GM23338 (cell line): ENCODE measurements at regions not wholly inside any gene's neighbourhood (a gene's known extent, or its start where the extent isn't known, plus 50 kb on each side); places are given as distances from the start of the nearest gene placed in this dataset.

ENCODE experiments used
- ATAC-seq: fragments of 200-7000 bp; cut with Tn5 transposase; 3 replicates; pipeline ENCODE4 v1.9.1; 2020
- DNase-seq: peaks from one replicate; pipeline ENCODE4 v3.0.0-alpha.2; 2015; ENCODE audit warnings: low spot score
- H2AFZ ChIP-seq: fragments of 200-600 bp; sonication (generic); 2 replicates; pipeline ENCODE4 v1.8.0; 2016; ENCODE audit warnings: antibody characterized with exemption, mild to moderate bottlenecking, moderate library complexity
- H3F3A ChIP-seq: fragments of 200-600 bp; sonication (generic); replicated peaks from 2 replicates; pipeline ENCODE4 v1.8.0; 2017; ENCODE audit warnings: antibody characterized with exemption, mixed run types, low read depth
- H3K27ac ChIP-seq: fragments of 200-600 bp; sonication (generic); 2 replicates; pipeline ENCODE4 v1.6.1; 2016; ENCODE audit warnings: low read depth
- H3K27me3 ChIP-seq: fragments of 200-600 bp; sonication (generic); 2 replicates; pipeline ENCODE4 v1.8.0; 2016; ENCODE audit warnings: mild to moderate bottlenecking, mixed run types, moderate library complexity; ENCODE audit not compliant: insufficient read depth
- H3K36me3 ChIP-seq: fragments of 200-600 bp; sonication (generic); 2 replicates; pipeline ENCODE4 v1.8.0; 2016; ENCODE audit warnings: mild to moderate bottlenecking; ENCODE audit not compliant: insufficient read depth
- H3K4me1 ChIP-seq: fragments of 200-600 bp; sonication (generic); 2 replicates; pipeline ENCODE4 v1.8.0; 2016; ENCODE audit warnings: mild to moderate bottlenecking, moderate library complexity; ENCODE audit not compliant: insufficient read depth
- H3K4me2 ChIP-seq: fragments of 200-600 bp; sonication (generic); 2 replicates; pipeline ENCODE4 v1.7.1; 2017; ENCODE audit warnings: mixed run types
- H3K4me3 ChIP-seq: fragments of 200-600 bp; sonication (generic); 2 replicates; pipeline ENCODE4 v1.6.1; 2016; ENCODE audit warnings: mixed run types
- H3K79me2 ChIP-seq: fragments of 200-600 bp; sonication (generic); replicated peaks from 2 replicates; pipeline ENCODE4 v1.8.0; 2017; ENCODE audit warnings: mild to moderate bottlenecking; ENCODE audit not compliant: insufficient read depth
- H3K9me2 ChIP-seq: fragments of 200-600 bp; sonication (generic); 2 replicates; pipeline ENCODE4 v1.8.0; 2017; ENCODE audit not compliant: insufficient read depth
- H4K20me1 ChIP-seq: fragments of 200-600 bp; sonication (generic); replicated peaks from 2 replicates; pipeline ENCODE4 v1.8.0; 2017; ENCODE audit warnings: mild to moderate bottlenecking; ENCODE audit not compliant: insufficient read depth
- H3K27ac Mint-ChIP-seq: 2 replicates; pipeline ENCODE4 v1.8.0; 2020; ENCODE audit warnings: inconsistent platforms, mild to moderate bottlenecking, moderate library complexity, mixed read lengths
- H3K27me3 Mint-ChIP-seq: 3 replicates; pipeline ENCODE4 v1.8.0; 2022; ENCODE audit warnings: low read depth, mild to moderate bottlenecking, moderate library complexity, mixed read lengths, inconsistent platforms; ENCODE audit not compliant: insufficient read depth, poor library complexity
- H3K36me3 Mint-ChIP-seq: 3 replicates; pipeline ENCODE4 v1.8.0; 2021; ENCODE audit warnings: low read depth, mild to moderate bottlenecking, inconsistent platforms, moderate library complexity, mixed read lengths
- H3K4me1 Mint-ChIP-seq: 3 replicates; pipeline ENCODE4 v1.8.0; 2020; ENCODE audit warnings: mild to moderate bottlenecking, inconsistent platforms, mixed read lengths
- H3K4me3 Mint-ChIP-seq: 3 replicates; pipeline ENCODE4 v1.8.0; 2021; ENCODE audit warnings: moderate library complexity, mild to moderate bottlenecking, inconsistent platforms, mixed read lengths
- H3K9me3 Mint-ChIP-seq: 3 replicates; pipeline ENCODE4 v1.8.0; 2020; ENCODE audit warnings: moderate library complexity, mild to moderate bottlenecking, inconsistent platforms, mixed read lengths
- CREB1 ChIP-seq: fragments of 250-450 bp; sonication (Bioruptor Pico); IDR thresholded peaks from 2 replicates; pipeline ENCODE4 v1.5.0; 2020; ENCODE audit warnings: low read depth, mild to moderate bottlenecking, moderate library complexity
- EZH2 ChIP-seq: fragments of 200-600 bp; sonication (generic); IDR thresholded peaks from one replicate; pipeline ENCODE4 v1.8.0; 2017; ENCODE audit warnings: antibody characterized with exemption, mild to moderate bottlenecking, low read depth; ENCODE audit not compliant: unreplicated experiment
- EZH2phosphoT487 ChIP-seq: fragments of 200-600 bp; sonication (generic); IDR thresholded peaks from one replicate; pipeline ENCODE4 v1.8.1; 2018; ENCODE audit warnings: antibody characterized with exemption; ENCODE audit not compliant: unreplicated experiment
- JUNB ChIP-seq: IDR thresholded peaks from one replicate; pipeline ENCODE4 v1.6.1; 2016; ENCODE audit warnings: antibody characterized with exemption; ENCODE audit not compliant: unreplicated experiment
- NANOG ChIP-seq: IDR thresholded peaks from 2 replicates; pipeline ENCODE4 v1.6.1; 2016; ENCODE audit warnings: antibody characterized with exemption, borderline replicate concordance
- POLR2AphosphoS5 ChIP-seq: IDR thresholded peaks from 2 replicates; pipeline ENCODE4 v1.6.1; 2016; ENCODE audit warnings: antibody characterized with exemption, low read depth
- REST ChIP-seq: IDR thresholded peaks from one replicate; pipeline ENCODE4 v1.6.1; 2018; ENCODE audit warnings: antibody characterized with exemption; ENCODE audit not compliant: unreplicated experiment
- STAT1 ChIP-seq: IDR thresholded peaks from one replicate; pipeline ENCODE4 v1.6.1; 2016; ENCODE audit warnings: antibody characterized with exemption; ENCODE audit not compliant: unreplicated experiment
- ZNF114 ChIP-seq: fragments of 250-450 bp; sonication (Bioruptor Pico); IDR thresholded peaks from 2 replicates; pipeline ENCODE4 v1.5.0; 2020; ENCODE audit warnings: mild to moderate bottlenecking, moderate library complexity
- ZNF331 ChIP-seq: fragments of 250-450 bp; sonication (Bioruptor Pico); IDR thresholded peaks from 2 replicates; pipeline ENCODE4 v1.5.0; 2020; ENCODE audit warnings: low read depth, mild to moderate bottlenecking, moderate library complexity
- TF ChIP-seq, protein P1 (sequence below): IDR thresholded peaks from 2 replicates; pipeline ENCODE4 v1.6.1; 2016; ENCODE audit warnings: antibody characterized with exemption
- TF ChIP-seq, protein P2 (sequence below), 2 experiments: fragments of 200-600 bp in 1 of 2; sonication (generic) in 1 of 2; conservative IDR thresholded peaks; 2 replicates each; pipeline versions ENCODE4 v1.5.1 to v1.6.1; 2016 to 2017; ENCODE audit warnings: antibody characterized with exemption in 2 of 2, low read depth in 2 of 2, mild to moderate bottlenecking in 2 of 2, moderate library complexity in 1 of 2

DNA sequence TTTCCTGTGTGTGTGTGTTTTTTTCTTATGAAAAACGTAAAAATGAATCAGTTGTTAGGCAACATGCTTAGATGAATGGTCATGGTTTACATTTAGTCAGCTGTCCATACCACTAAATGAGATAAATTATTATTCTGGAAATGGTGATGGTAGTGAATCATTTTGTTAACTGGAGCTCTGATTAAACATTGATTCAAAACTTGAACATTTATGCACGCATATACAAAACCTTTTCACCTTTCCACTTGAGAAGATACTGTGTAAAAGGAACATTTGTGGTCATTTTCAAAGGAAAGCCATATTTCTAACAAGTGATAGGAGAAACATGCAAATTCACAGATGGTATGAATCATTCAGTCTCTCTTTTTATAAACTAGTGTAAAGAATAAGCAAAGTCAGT lies 162.0 kb downstream of the SLC25A46 start:
- H3K4me1 Mint-ChIP-seq: peaks cover 20% of the 10 kb centered on the region
- no peaks in the 10 kb centered on the region for H3K36me3 Mint-ChIP-seq
- Histone ChIP-seq H3K4me1 (peaks cover 27% of the 10 kb centered on the region), H2AFZ (no peak overlapping the region), H3K27me3 (no peaks in the 10 kb centered on the region), H3K4me3 (no peak overlapping the region), H3K27ac (no peak overlapping the region), H3K9me2 (no peaks in the 10 kb centered on the region), H3K36me3 (no peaks in the 10 kb centered on the region), H3F3A (no peaks in the 10 kb centered on the region), H3K4me2 (peak overlapping the region; percentile 27; the same call in 1 of the 2 replicates), H4K20me1 (no peaks in the 10 kb centered on the region), H3K79me2 (no peaks in the 10 kb centered on the region)
- TF ChIP-seq ZNF331 (CRISPR knock-in tag) (no peak), NANOG (no peak), JUNB (no peak), CREB1 (no peak)
- TF ChIP-seq, protein P1, sequence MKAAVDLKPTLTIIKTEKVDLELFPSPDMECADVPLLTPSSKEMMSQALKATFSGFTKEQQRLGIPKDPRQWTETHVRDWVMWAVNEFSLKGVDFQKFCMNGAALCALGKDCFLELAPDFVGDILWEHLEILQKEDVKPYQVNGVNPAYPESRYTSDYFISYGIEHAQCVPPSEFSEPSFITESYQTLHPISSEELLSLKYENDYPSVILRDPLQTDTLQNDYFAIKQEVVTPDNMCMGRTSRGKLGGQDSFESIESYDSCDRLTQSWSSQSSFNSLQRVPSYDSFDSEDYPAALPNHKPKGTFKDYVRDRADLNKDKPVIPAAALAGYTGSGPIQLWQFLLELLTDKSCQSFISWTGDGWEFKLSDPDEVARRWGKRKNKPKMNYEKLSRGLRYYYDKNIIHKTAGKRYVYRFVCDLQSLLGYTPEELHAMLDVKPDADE: no peak
- H3K27me3 Mint-ChIP-seq: peaks cover 3% of the 10 kb centered on the region
- ATAC-seq (no peak), DNase-seq (no peak)
- H3K4me3 Mint-ChIP-seq: no peak overlapping the region
- H3K9me3 Mint-ChIP-seq: no peaks in the 10 kb centered on the region
- peak overlapping the region; percentile 54 for H3K27ac Mint-ChIP-seq

DNA sequence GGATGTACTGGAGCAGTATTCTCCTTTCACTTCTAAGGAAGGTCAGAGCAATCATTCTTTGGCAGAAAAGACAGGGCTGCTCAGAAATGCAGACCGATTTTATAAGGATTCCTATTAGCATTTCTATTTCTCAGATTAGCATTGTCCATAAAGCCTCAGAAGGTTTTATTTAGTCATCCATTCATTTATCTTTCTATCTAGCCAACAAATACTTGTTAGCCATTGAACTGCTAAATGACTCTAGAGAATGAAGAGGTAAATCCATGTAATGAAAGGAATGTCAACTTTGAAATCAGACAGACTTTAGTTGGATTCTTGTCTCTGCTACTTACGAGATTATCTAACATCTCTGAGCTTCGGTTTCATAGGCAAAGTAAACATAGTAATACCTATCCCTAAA lies 165.2 kb downstream of the SLC25A46 start:
- no peaks in the 10 kb centered on the region for H3K9me2 ChIP-seq
- Mint-ChIP-seq H3K9me3 (peaks cover 4% of the 10 kb centered on the region; the same call in 1 of the 3 replicates), H3K36me3 (no peaks in the 10 kb centered on the region), H3K27ac (0 out of 2 replicates have a peak overlapping the region, but pooled peaks have one; percentile 52), H3K27me3 (peaks cover 1% of the 10 kb centered on the region), H3K4me1 (peaks cover 20% of the 10 kb centered on the region), H3K4me3 (no peak overlapping the region)
- no peak overlapping the region for H3K4me3 ChIP-seq
- peaks cover 27% of the 10 kb centered on the region for H3K4me1 ChIP-seq
- H3K27me3 ChIP-seq: no peaks in the 10 kb centered on the region
- ATAC-seq (no peak), DNase-seq (no peak)
- no peaks in the 10 kb centered on the region for H4K20me1 ChIP-seq
- H3F3A ChIP-seq: no peaks in the 10 kb centered on the region
- H3K4me2 ChIP-seq: no peak overlapping the region
- no peak overlapping the region for H2AFZ ChIP-seq
- no peak overlapping the region for H3K27ac ChIP-seq
- H3K36me3 ChIP-seq: no peaks in the 10 kb centered on the region
- H3K79me2 ChIP-seq: no peaks in the 10 kb centered on the region
- TF ChIP-seq REST: no peak
- TF ChIP-seq ZNF331 (CRISPR knock-in tag): no peak
- no peak for TF ChIP-seq EZH2
- TF ChIP-seq STAT1: no peak
- TF ChIP-seq EZH2phosphoT487: no peak
- no peak for TF ChIP-seq ZNF114 (CRISPR knock-in tag)
- TF ChIP-seq JUNB: no peak
- TF ChIP-seq POLR2AphosphoS5: no peak
- no peak for TF ChIP-seq NANOG
- TF ChIP-seq, protein P1: no peak
- TF ChIP-seq, protein P2, sequence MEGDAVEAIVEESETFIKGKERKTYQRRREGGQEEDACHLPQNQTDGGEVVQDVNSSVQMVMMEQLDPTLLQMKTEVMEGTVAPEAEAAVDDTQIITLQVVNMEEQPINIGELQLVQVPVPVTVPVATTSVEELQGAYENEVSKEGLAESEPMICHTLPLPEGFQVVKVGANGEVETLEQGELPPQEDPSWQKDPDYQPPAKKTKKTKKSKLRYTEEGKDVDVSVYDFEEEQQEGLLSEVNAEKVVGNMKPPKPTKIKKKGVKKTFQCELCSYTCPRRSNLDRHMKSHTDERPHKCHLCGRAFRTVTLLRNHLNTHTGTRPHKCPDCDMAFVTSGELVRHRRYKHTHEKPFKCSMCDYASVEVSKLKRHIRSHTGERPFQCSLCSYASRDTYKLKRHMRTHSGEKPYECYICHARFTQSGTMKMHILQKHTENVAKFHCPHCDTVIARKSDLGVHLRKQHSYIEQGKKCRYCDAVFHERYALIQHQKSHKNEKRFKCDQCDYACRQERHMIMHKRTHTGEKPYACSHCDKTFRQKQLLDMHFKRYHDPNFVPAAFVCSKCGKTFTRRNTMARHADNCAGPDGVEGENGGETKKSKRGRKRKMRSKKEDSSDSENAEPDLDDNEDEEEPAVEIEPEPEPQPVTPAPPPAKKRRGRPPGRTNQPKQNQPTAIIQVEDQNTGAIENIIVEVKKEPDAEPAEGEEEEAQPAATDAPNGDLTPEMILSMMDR (conservative IDR thresholded peaks at IDR 0.05; ENCODE audit: low read depth in 2 of 2): no peak
- no peak for TF ChIP-seq CREB1
